ENCODE measurements at regions not wholly inside any gene's neighbourhood (a gene's known extent, or its start where the extent isn't known, plus 50 kb on each side); places are given as distances from the start of the nearest gene placed in this dataset.

- DNase-seq = no peak
Measured at GRCh38 chr14:49999826-50000379, 107.0 kb downstream of the ARF6 start.

- DNase-seq = no peak
Measured at GRCh38 chr14:50000380-50001150, 107.7 kb downstream of the ARF6 start.

GRCh38 chr14:50001151-50001998, 108.5 kb downstream of the ARF6 start:
- DNase-seq = no peak

GRCh38 chr14:50001999-50002925, 109.4 kb downstream of the ARF6 start:
- DNase-seq = no peak

GRCh38 chr14:50002926-50003212, 110.0 kb downstream of the ARF6 start:
- DNase-seq = no peak

- no peak for DNase-seq
Measured at GRCh38 chr14:50003213-50004021, 110.5 kb downstream of the ARF6 start.

GRCh38 chr14:50006141-50006540, 110.2 kb downstream of the VCPKMT start:
- no peak for DNase-seq

GRCh38 chr14:50007123-50007903, 109.1 kb downstream of the VCPKMT start:
- DNase-seq = no peak

- DNase-seq = no peak
Measured at GRCh38 chr14:50008562-50008961, 107.8 kb downstream of the VCPKMT start.

GRCh38 chr14:50008974-50009373, 107.4 kb downstream of the VCPKMT start:
- no peak for DNase-seq

GRCh38 chr14:50010752-50011151, 105.6 kb downstream of the VCPKMT start:
- DNase-seq = no peak

GRCh38 chr14:50011242-50011641, 105.1 kb downstream of the VCPKMT start:
- no peak for DNase-seq

- DNase-seq = no peak
Measured at GRCh38 chr14:50012644-50013043, 103.7 kb downstream of the VCPKMT start.

- DNase-seq = no peak
Measured at GRCh38 chr14:50013198-50013918, 103.0 kb downstream of the VCPKMT start.

GRCh38 chr14:50013934-50014333, 102.4 kb downstream of the VCPKMT start:
- no peak for DNase-seq

- DNase-seq = no peak
Measured at GRCh38 chr14:50014809-50015430, 101.5 kb downstream of the VCPKMT start.

GRCh38 chr14:50015716-50016115, 100.7 kb downstream of the VCPKMT start:
- no peak for DNase-seq

GRCh38 chr14:50018201-50018932, 98.0 kb downstream of the VCPKMT start:
- no peak for DNase-seq

GRCh38 chr14:50018933-50019210, 97.5 kb downstream of the VCPKMT start:
- DNase-seq = no peak

GRCh38 chr14:50020184-50020583, 96.2 kb downstream of the VCPKMT start:
- no peak for DNase-seq

All from NCI-H187 treated with DMSO at 0.1 percent for 48 hours (cell line).